Endothelial cell (in vitro differentiated cells): ENCODE measurements at regions not wholly inside any gene's neighbourhood (a gene's known extent, or its start where the extent isn't known, plus 50 kb on each side); places are given as distances from the start of the nearest gene placed in this dataset.

Experiments used
- DNase-seq: peaks from one replicate; pipeline ENCODE4 v3.0.0; 2021; ENCODE audit warnings: low spot score
- H3K27ac Mint-ChIP-seq: one replicate; pipeline ENCODE4 v1.8.0; 2021; ENCODE audit warnings: mixed read lengths, inconsistent platforms; ENCODE audit not compliant: unreplicated experiment
- H3K27me3 Mint-ChIP-seq: one replicate; pipeline ENCODE4 v1.8.0; 2021; ENCODE audit warnings: mild to moderate bottlenecking, moderate library complexity, mixed read lengths, inconsistent platforms; ENCODE audit not compliant: unreplicated experiment
- H3K36me3 Mint-ChIP-seq: one replicate; pipeline ENCODE4 v1.8.0; 2021; ENCODE audit warnings: mild to moderate bottlenecking, low read depth, mixed read lengths, inconsistent platforms; ENCODE audit not compliant: unreplicated experiment
- H3K4me1 Mint-ChIP-seq: one replicate; pipeline ENCODE4 v1.8.0; 2021; ENCODE audit warnings: mild to moderate bottlenecking, mixed read lengths, inconsistent platforms; ENCODE audit not compliant: unreplicated experiment
- H3K4me3 Mint-ChIP-seq: one replicate; pipeline ENCODE4 v1.8.0; 2021; ENCODE audit warnings: mild to moderate bottlenecking, mixed read lengths, inconsistent platforms; ENCODE audit not compliant: unreplicated experiment
- H3K9me3 Mint-ChIP-seq: one replicate; pipeline ENCODE4 v1.8.0; 2021; ENCODE audit warnings: mixed read lengths, inconsistent platforms; ENCODE audit not compliant: unreplicated experiment
- TF ChIP-seq, protein P1 (sequence below): fragments of 200-600 bp; sonication (generic); IDR thresholded peaks from one replicate; pipeline ENCODE4 v1.5.0; 2021; ENCODE audit warnings: antibody characterized with exemption; ENCODE audit not compliant: unreplicated experiment

- Mint-ChIP-seq H3K9me3 (no peaks in the 10 kb centered on the region), H3K4me1 (no peaks in the 10 kb centered on the region), H3K27me3 (no peaks in the 10 kb centered on the region), H3K4me3 (no peak overlapping the region), H3K27ac (no peak overlapping the region), H3K36me3 (no peaks in the 10 kb centered on the region)
- DNase-seq: no peak
- TF ChIP-seq, protein P1, sequence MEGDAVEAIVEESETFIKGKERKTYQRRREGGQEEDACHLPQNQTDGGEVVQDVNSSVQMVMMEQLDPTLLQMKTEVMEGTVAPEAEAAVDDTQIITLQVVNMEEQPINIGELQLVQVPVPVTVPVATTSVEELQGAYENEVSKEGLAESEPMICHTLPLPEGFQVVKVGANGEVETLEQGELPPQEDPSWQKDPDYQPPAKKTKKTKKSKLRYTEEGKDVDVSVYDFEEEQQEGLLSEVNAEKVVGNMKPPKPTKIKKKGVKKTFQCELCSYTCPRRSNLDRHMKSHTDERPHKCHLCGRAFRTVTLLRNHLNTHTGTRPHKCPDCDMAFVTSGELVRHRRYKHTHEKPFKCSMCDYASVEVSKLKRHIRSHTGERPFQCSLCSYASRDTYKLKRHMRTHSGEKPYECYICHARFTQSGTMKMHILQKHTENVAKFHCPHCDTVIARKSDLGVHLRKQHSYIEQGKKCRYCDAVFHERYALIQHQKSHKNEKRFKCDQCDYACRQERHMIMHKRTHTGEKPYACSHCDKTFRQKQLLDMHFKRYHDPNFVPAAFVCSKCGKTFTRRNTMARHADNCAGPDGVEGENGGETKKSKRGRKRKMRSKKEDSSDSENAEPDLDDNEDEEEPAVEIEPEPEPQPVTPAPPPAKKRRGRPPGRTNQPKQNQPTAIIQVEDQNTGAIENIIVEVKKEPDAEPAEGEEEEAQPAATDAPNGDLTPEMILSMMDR: no peak
Measured at GRCh38 chr7:124444696-124445480, 320.7 kb downstream of the GPR37 start.

- Mint-ChIP-seq H3K36me3 (no peaks in the 10 kb centered on the region), H3K27me3 (no peaks in the 10 kb centered on the region), H3K4me1 (peaks cover 2% of the 10 kb centered on the region), H3K27ac (no peak overlapping the region), H3K9me3 (no peaks in the 10 kb centered on the region), H3K4me3 (no peak overlapping the region)
- DNase-seq: no peak
- TF ChIP-seq, protein P1: no peak
Measured at GRCh38 chr7:124443762-124444161, 321.8 kb downstream of the GPR37 start.

GRCh38 chr7:124440081-124440480 is 325.5 kb downstream of the GPR37 start:
- no peak for DNase-seq
- Mint-ChIP-seq H3K27ac (no peak overlapping the region), H3K36me3 (no peaks in the 10 kb centered on the region), H3K4me3 (no peak overlapping the region), H3K9me3 (no peaks in the 10 kb centered on the region), H3K27me3 (no peaks in the 10 kb centered on the region), H3K4me1 (peaks cover 2% of the 10 kb centered on the region)
- TF ChIP-seq, protein P1: no peak

DNA sequence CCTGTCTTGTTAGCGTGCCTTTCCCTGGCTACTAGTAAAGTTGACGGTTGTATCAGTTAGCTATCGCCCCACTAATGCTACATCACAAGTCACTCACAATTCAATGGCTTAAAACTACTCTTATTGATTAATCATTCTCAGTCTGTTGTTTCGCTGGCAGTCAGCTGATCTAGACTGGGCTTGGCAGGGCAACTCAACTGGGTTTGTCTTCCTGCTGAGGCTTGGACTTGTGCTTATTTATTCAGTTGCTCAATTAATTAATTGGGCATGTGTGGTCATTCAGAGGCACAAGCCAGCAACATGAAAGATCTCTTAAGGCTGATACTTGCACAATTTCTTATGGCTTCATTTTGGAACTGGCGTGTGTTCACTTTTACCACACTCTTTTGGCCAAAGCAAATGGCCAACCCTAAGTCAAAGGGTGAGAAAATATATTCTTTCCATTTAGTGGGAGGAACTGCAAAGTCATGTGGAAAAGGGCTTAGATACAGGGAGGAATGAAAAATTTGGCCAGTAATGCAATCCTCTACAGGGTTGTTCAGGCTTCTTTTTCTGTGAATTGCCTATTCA is 333.5 kb downstream of the GPR37 start:
- Mint-ChIP-seq H3K36me3 (no peaks in the 10 kb centered on the region), H3K4me1 (no peaks in the 10 kb centered on the region), H3K4me3 (no peak overlapping the region), H3K27me3 (no peaks in the 10 kb centered on the region), H3K9me3 (no peaks in the 10 kb centered on the region), H3K27ac (no peak overlapping the region)
- DNase-seq: no peak
- TF ChIP-seq, protein P1: no peak

- Mint-ChIP-seq H3K36me3 (no peaks in the 10 kb centered on the region), H3K4me3 (no peak overlapping the region), H3K4me1 (no peaks in the 10 kb centered on the region), H3K9me3 (no peaks in the 10 kb centered on the region), H3K27ac (no peak overlapping the region), H3K27me3 (no peaks in the 10 kb centered on the region)
- TF ChIP-seq, protein P1: no peak
- no peak for DNase-seq
Measured at GRCh38 chr7:124429923-124430322, 335.7 kb downstream of the GPR37 start.
